CD8-positive, alpha-beta memory T cell (primary cell): ENCODE measurements at regions not wholly inside any gene's neighbourhood (a gene's known extent, or its start where the extent isn't known, plus 50 kb on each side); places are given as distances from the start of the nearest gene placed in this dataset.
"Not testable (repeated sequence)": the region's sequence is repeated elsewhere in the genome, so short reads cannot be mapped to it uniquely, and the experiment has no call there.

Experiments
- CTCF ChIA-PET: fragments of 350-600 bp; sonication (Branson Sonifier 250); formaldehyde crosslinking; loops from one replicate; lab custom pipeline; 2021; ENCODE audit warnings: antibody characterized with exemption; lab: Charles Lee
- POLR2A ChIA-PET: fragments of 350-600 bp; sonication (Branson Sonifier 250); formaldehyde crosslinking; loops from one replicate; lab custom pipeline; 2021; ENCODE audit warnings: antibody characterized with exemption; lab: Charles Lee
- DNase-seq, 5 donors: peaks; one replicate each; pipeline versions ENCODE4 v3.0.0 to v3.0.0-alpha.2; 2020 to 2022; ENCODE audit warnings: mixed read lengths in 1 of 5
- H3K27ac ChIP-seq: one replicate; pipeline ENCODE4 v1.7.0; 2013; ENCODE audit warnings: low read depth, mild to moderate bottlenecking, low read length, moderate library complexity
- H3K27me3 ChIP-seq: 2 replicates; pipeline ENCODE4 v1.7.0; 2013; ENCODE audit warnings: low read length, mild to moderate bottlenecking; ENCODE audit not compliant: insufficient read depth, poor library complexity, severe bottlenecking
- H3K36me3 ChIP-seq: 2 replicates; pipeline ENCODE4 v1.7.0; 2013; ENCODE audit warnings: mild to moderate bottlenecking, low read length, moderate library complexity; ENCODE audit not compliant: insufficient read depth
- H3K4me1 ChIP-seq: 2 replicates; pipeline ENCODE4 v1.7.0; 2013; ENCODE audit warnings: mild to moderate bottlenecking, low read length, moderate library complexity; ENCODE audit not compliant: insufficient read depth
- H3K4me3 ChIP-seq: 2 replicates; pipeline ENCODE4 v1.7.0; 2013; ENCODE audit warnings: mild to moderate bottlenecking, low read length
- H3K9me3 ChIP-seq: 2 replicates; pipeline ENCODE4 v1.7.0; 2013; ENCODE audit warnings: mild to moderate bottlenecking, low read length
- H3K27ac Mint-ChIP-seq, 8 donors: one replicate each; pipeline ENCODE4 v1.8.0; 2020 to 2021; ENCODE audit warnings: mixed read lengths in 8 of 8, mild to moderate bottlenecking in 6 of 8, inconsistent platforms in 3 of 8, moderate library complexity in 3 of 8
- H3K27me3 Mint-ChIP-seq, 2 donors: one replicate each; pipeline ENCODE4 v1.8.0; 2020 to 2021; ENCODE audit warnings: mixed read lengths in 2 of 2, mild to moderate bottlenecking in 1 of 2, moderate library complexity in 1 of 2
- H3K36me3 Mint-ChIP-seq, 3 donors: one replicate each; pipeline ENCODE4 v1.8.0; 2020 to 2021; ENCODE audit warnings: mixed read lengths in 3 of 3, inconsistent platforms in 1 of 3, mild to moderate bottlenecking in 1 of 3
- H3K4me1 Mint-ChIP-seq, 3 donors: one replicate each; pipeline ENCODE4 v1.8.0; 2020 to 2021; ENCODE audit warnings: mixed read lengths in 3 of 3, inconsistent platforms in 1 of 3, mild to moderate bottlenecking in 1 of 3
- H3K4me3 Mint-ChIP-seq, 7 donors: one replicate each; pipeline ENCODE4 v1.8.0; 2020 to 2021; ENCODE audit warnings: mixed read lengths in 7 of 7, mild to moderate bottlenecking in 6 of 7, moderate library complexity in 4 of 7, inconsistent platforms in 2 of 7
- H3K9me3 Mint-ChIP-seq, 5 donors: one replicate each; pipeline ENCODE4 v1.8.0; 2020 to 2022; ENCODE audit warnings: mixed read lengths in 5 of 5, mild to moderate bottlenecking in 3 of 5, moderate library complexity in 2 of 5, inconsistent platforms in 1 of 5

- POLR2A ChIA-PET = no interaction called here
- no peaks in the 10 kb centered on the region for H3K36me3 ChIP-seq
- H3K36me3 Mint-ChIP-seq = no peaks in the 10 kb centered on the region
- H3K4me3 Mint-ChIP-seq = no peak overlapping the region
- H3K27me3 ChIP-seq = no peaks in the 10 kb centered on the region
- H3K4me1 ChIP-seq = no peaks in the 10 kb centered on the region
- no peaks in the 10 kb centered on the region for H3K4me1 Mint-ChIP-seq
- no peaks in the 10 kb centered on the region for H3K9me3 ChIP-seq
- no peak overlapping the region for H3K27ac ChIP-seq
- CTCF ChIA-PET = no interaction called here
- no peak overlapping the region for H3K27ac Mint-ChIP-seq
- peaks cover 12 to 25% of the 10 kb centered on the region in 2 donors for H3K27me3 Mint-ChIP-seq
- no peak for DNase-seq
- H3K9me3 Mint-ChIP-seq = peaks cover 0 to 5% (median 4%) of the 10 kb centered on the region in 5 donors
- no peak overlapping the region for H3K4me3 ChIP-seq
Measured at GRCh38 chr11:116374085-116374484, 398.7 kb downstream of the BUD13 start.

GRCh38 chr11:116373104-116373944 is 399.5 kb downstream of the BUD13 start:
- Histone ChIP-seq H3K4me3 (no peak overlapping the region), H3K27me3 (no peaks in the 10 kb centered on the region), H3K27ac (no peak overlapping the region), H3K9me3 (no peaks in the 10 kb centered on the region), H3K4me1 (no peaks in the 10 kb centered on the region), H3K36me3 (no peaks in the 10 kb centered on the region)
- CTCF ChIA-PET = no interaction called here
- Mint-ChIP-seq H3K4me1 (no peaks in the 10 kb centered on the region), H3K27ac (no peak overlapping the region), H3K36me3 (no peaks in the 10 kb centered on the region), H3K27me3 (peaks cover 9 to 20% of the 10 kb centered on the region in 2 donors), H3K4me3 (no peak overlapping the region), H3K9me3 (peaks cover 0 to 4% (median 3%) of the 10 kb centered on the region in 5 donors)
- DNase-seq = no peak
- POLR2A ChIA-PET = no interaction called here

- no peaks in the 10 kb centered on the region for H3K36me3 ChIP-seq
- H3K27ac Mint-ChIP-seq = no peak overlapping the region
- POLR2A ChIA-PET = no interaction called here
- no peak overlapping the region for H3K27ac ChIP-seq
- H3K36me3 Mint-ChIP-seq = no peaks in the 10 kb centered on the region
- DNase-seq = no peak
- H3K27me3 ChIP-seq = no peaks in the 10 kb centered on the region
- no peaks in the 10 kb centered on the region for H3K9me3 ChIP-seq
- CTCF ChIA-PET = no interaction called here
- H3K4me1 ChIP-seq = no peaks in the 10 kb centered on the region
- no peak overlapping the region for H3K4me3 Mint-ChIP-seq
- H3K4me3 ChIP-seq = no peak overlapping the region
- peaks cover 0 to 3% (median 2%) of the 10 kb centered on the region in 5 donors for H3K9me3 Mint-ChIP-seq
- peaks cover 3 to 11% of the 10 kb centered on the region in 2 donors for H3K27me3 Mint-ChIP-seq
- no peaks in the 10 kb centered on the region for H3K4me1 Mint-ChIP-seq
Measured at GRCh38 chr11:116371146-116371545, 401.6 kb downstream of the BUD13 start.

GRCh38 chr11:116368784-116369183 is 404.0 kb downstream of the BUD13 start:
- Mint-ChIP-seq H3K9me3 (peaks cover 0 to 3% (median 0%) of the 10 kb centered on the region in 5 donors), H3K36me3 (no peaks in the 10 kb centered on the region), H3K27ac (no peak overlapping the region), H3K27me3 (peaks cover 3 to 5% of the 10 kb centered on the region in 2 donors), H3K4me1 (no peaks in the 10 kb centered on the region), H3K4me3 (no peak overlapping the region)
- Histone ChIP-seq H3K27ac (no peak overlapping the region), H3K4me3 (no peak overlapping the region), H3K4me1 (no peaks in the 10 kb centered on the region), H3K27me3 (no peaks in the 10 kb centered on the region), H3K9me3 (no peaks in the 10 kb centered on the region), H3K36me3 (no peaks in the 10 kb centered on the region)
- ChIA-PET POLR2A (no interaction called here), CTCF (no interaction called here)
- no peak for DNase-seq

GRCh38 chr11:116366980-116367645 is 405.7 kb downstream of the BUD13 start:
- Histone ChIP-seq H3K36me3 (no peaks in the 10 kb centered on the region), H3K9me3 (no peaks in the 10 kb centered on the region), H3K27me3 (no peaks in the 10 kb centered on the region), H3K4me1 (no peaks in the 10 kb centered on the region), H3K4me3 (no peak overlapping the region), H3K27ac (no peak overlapping the region)
- CTCF ChIA-PET = no interaction called here
- peaks cover 0 to 4% (median 0%) of the 10 kb centered on the region in 5 donors for H3K9me3 Mint-ChIP-seq
- no peak overlapping the region for H3K27ac Mint-ChIP-seq
- H3K36me3 Mint-ChIP-seq = no peaks in the 10 kb centered on the region
- H3K27me3 Mint-ChIP-seq = peaks cover 3 to 5% of the 10 kb centered on the region in 2 donors
- H3K4me1 Mint-ChIP-seq = no peaks in the 10 kb centered on the region
- POLR2A ChIA-PET = no interaction called here
- DNase-seq = no peak
- H3K4me3 Mint-ChIP-seq = no peak overlapping the region

- H3K27me3 Mint-ChIP-seq = peaks cover 3% of the 10 kb centered on the region in 2 donors
- no peaks in the 10 kb centered on the region for H3K36me3 Mint-ChIP-seq
- Histone ChIP-seq H3K36me3 (no peaks in the 10 kb centered on the region), H3K4me3 (no peak overlapping the region), H3K9me3 (no peaks in the 10 kb centered on the region), H3K27ac (no peak overlapping the region), H3K27me3 (no peaks in the 10 kb centered on the region), H3K4me1 (no peaks in the 10 kb centered on the region)
- ChIA-PET CTCF (no interaction called here), POLR2A (no interaction called here)
- DNase-seq = no peak
- peaks cover 0 to 4% (median 0%) of the 10 kb centered on the region in 5 donors for H3K9me3 Mint-ChIP-seq
- no peak overlapping the region for H3K4me3 Mint-ChIP-seq
- H3K4me1 Mint-ChIP-seq = no peaks in the 10 kb centered on the region
- no peak overlapping the region for H3K27ac Mint-ChIP-seq
Measured at GRCh38 chr11:116366451-116366850, 406.3 kb downstream of the BUD13 start.

GRCh38 chr11:116364925-116365324 is 407.9 kb downstream of the BUD13 start:
- H3K36me3 Mint-ChIP-seq, H3K9me3 Mint-ChIP-seq, H3K4me1 ChIP-seq, POLR2A ChIA-PET, H3K27ac Mint-ChIP-seq, H3K4me1 Mint-ChIP-seq, H3K27me3 Mint-ChIP-seq, H3K4me3 ChIP-seq, H3K9me3 ChIP-seq, CTCF ChIA-PET, DNase-seq, H3K27me3 ChIP-seq, H3K27ac ChIP-seq, H3K36me3 ChIP-seq, H3K4me3 Mint-ChIP-seq: not testable (repeated sequence)

GRCh38 chr11:116364348-116364747 is 408.4 kb downstream of the BUD13 start:
- Mint-ChIP-seq H3K4me1 (no peaks in the 10 kb centered on the region), H3K4me3 (no peak overlapping the region), H3K27me3 (peaks cover 6 to 7% of the 10 kb centered on the region in 2 donors), H3K9me3 (peaks cover 0 to 6% (median 0%) of the 10 kb centered on the region in 5 donors), H3K27ac (no peak overlapping the region), H3K36me3 (no peaks in the 10 kb centered on the region)
- CTCF ChIA-PET = no interaction called here
- Histone ChIP-seq H3K4me3 (no peak overlapping the region), H3K9me3 (no peaks in the 10 kb centered on the region), H3K4me1 (no peaks in the 10 kb centered on the region), H3K36me3 (no peaks in the 10 kb centered on the region), H3K27ac (no peak overlapping the region), H3K27me3 (no peaks in the 10 kb centered on the region)
- DNase-seq = no peak
- POLR2A ChIA-PET = no interaction called here
